GM12878 (cell line): ENCODE measurements at regions not wholly inside any gene's neighbourhood (a gene's known extent, or its start where the extent isn't known, plus 50 kb on each side); places are given as distances from the start of the nearest gene placed in this dataset.

Experiments used
- ATAC-seq: fragments of 200-7000 bp; cut with Tn5 transposase; 3 replicates; pipeline ENCODE4 v1.9.1; 2020; ENCODE audit warnings: mild to moderate bottlenecking, moderate library complexity
- BruUV-seq: library from RNA; stranded (reverse); fragments of 400-500 nt; replicated peaks from 2 replicates; lab custom pipeline; 2021; lab: Mats Ljungman, UMichigan
- CTCF ChIA-PET: fragments of 300-600 bp; sonication (Branson Sonifier 250); formaldehyde crosslinking; extraction: SDS; loops from one replicate; lab custom pipeline; 2021; ENCODE audit warnings: inconsistent platforms; lab: Yijun Ruan, JAX
- POLR2A ChIA-PET: fragments of 350-600 bp; formaldehyde crosslinking; extraction: SDS; loops from one replicate; lab custom pipeline; 2021; ENCODE audit warnings: inconsistent platforms; lab: Charles Lee
- RAD21 ChIA-PET: fragments of 300-600 bp; sonication (Branson Sonifier 250); formaldehyde crosslinking; loops from one replicate; lab custom pipeline; 2023; ENCODE audit warnings: antibody characterized with exemption; ENCODE audit not compliant: unreplicated experiment; lab: Charles Lee
- SMC1A ChIA-PET: fragments of 300-600 bp; sonication (Branson Sonifier 250); formaldehyde crosslinking; loops from one replicate; lab custom pipeline; 2023; ENCODE audit not compliant: unreplicated experiment, uncharacterized antibody; lab: Charles Lee
- DNase-seq: peaks from one replicate; pipeline ENCODE4 v3.0.0-alpha.2; 2011; ENCODE audit warnings: low read depth, low spot score
- FAIRE-seq: peaks from 3 replicates; lab custom pipeline; 2011; peaks lifted over from hg19 to GRCh38; lab: Jason Lieb, UNC
- H2AFZ ChIP-seq: 2 replicates; pipeline ENCODE4 v1.6.0; 2011; ENCODE audit warnings: low read depth, low read length, control low read depth; ENCODE audit not compliant: control insufficient read depth
- H3K27ac ChIP-seq: 2 replicates; pipeline ENCODE4 v1.5.1; 2011; ENCODE audit warnings: control low read depth; ENCODE audit not compliant: control insufficient read depth, insufficient read depth
- H3K27me3 ChIP-seq, 2 experiments: replicated peaks in 1 of 2; 2 replicates each; pipeline versions ENCODE4 v1.6.0 to v1.6.1; 2011; ENCODE audit warnings: low read length in 1 of 2; ENCODE audit not compliant: control insufficient read depth in 2 of 2, insufficient read depth in 2 of 2
- H3K36me3 ChIP-seq, 2 experiments: 2 replicates each; pipeline ENCODE4 v1.5.1; 2011; ENCODE audit warnings: low read length in 1 of 2; ENCODE audit not compliant: control insufficient read depth in 2 of 2, insufficient read depth in 2 of 2
- H3K4me1 ChIP-seq: 2 replicates; pipeline ENCODE4 v1.6.1; 2011; ENCODE audit warnings: mild to moderate bottlenecking, low read length, moderate library complexity, mixed read lengths; ENCODE audit not compliant: control insufficient read depth, insufficient read depth
- H3K4me2 ChIP-seq: 2 replicates; pipeline ENCODE4 v1.6.0; 2011; ENCODE audit warnings: control low read depth; ENCODE audit not compliant: control insufficient read depth, insufficient read depth
- H3K4me3 ChIP-seq: fragments of 200-600 bp; sonication (generic); 2 replicates; pipeline ENCODE4 v1.5.1; 2016
- H3K79me2 ChIP-seq: 2 replicates; pipeline ENCODE4 v1.6.0; 2011; ENCODE audit warnings: low read length; ENCODE audit not compliant: control insufficient read depth, insufficient read depth
- H3K9ac ChIP-seq: 2 replicates; pipeline ENCODE4 v1.8.0; 2011; ENCODE audit warnings: low read length, control low read depth, mixed read lengths; ENCODE audit not compliant: control insufficient read depth, insufficient read depth
- H3K9me3 ChIP-seq: replicated peaks from 3 replicates; pipeline ENCODE4 v1.5.1; 2011; ENCODE audit warnings: mild to moderate bottlenecking, low read length; ENCODE audit not compliant: control insufficient read depth, insufficient read depth
- H4K20me1 ChIP-seq: 2 replicates; pipeline ENCODE4 v1.6.0; 2011; ENCODE audit not compliant: control insufficient read depth, insufficient read depth
- BACH1 ChIP-seq: fragments of 450-650 bp; IDR thresholded peaks from 2 replicates; pipeline ENCODE4 v1.6.1; 2017; ENCODE audit warnings: mild to moderate bottlenecking, borderline replicate concordance
- BCL11A ChIP-seq: IDR thresholded peaks from 2 replicates; pipeline ENCODE4 v1.6.1; 2011; ENCODE audit warnings: low read depth, low read length
- BHLHE40 ChIP-seq, 2 experiments: fragments of 450-650 bp in 1 of 2; IDR thresholded peaks; 2 replicates each; pipeline ENCODE4 v1.6.1; 2011 to 2017; ENCODE audit warnings: low read depth in 2 of 2, borderline replicate concordance in 1 of 2, improper control_type of control experiment in 1 of 2, low read length in 1 of 2, mild to moderate bottlenecking in 1 of 2
- CBX5 ChIP-seq: sonication (generic); IDR thresholded peaks from 2 replicates; pipeline ENCODE4 v1.6.1; 2016; ENCODE audit warnings: low read depth, moderate library complexity, mild to moderate bottlenecking, inconsistent platforms
- CHD2 ChIP-seq: IDR thresholded peaks from 2 replicates; pipeline ENCODE4 v1.6.1; 2011; ENCODE audit warnings: low read depth, low read length, improper control_type of control experiment, borderline replicate concordance
- CHD4 ChIP-seq: fragments of 200-600 bp; sonication (generic); IDR thresholded peaks from 2 replicates; pipeline ENCODE4 v1.6.1; 2016; ENCODE audit warnings: mild to moderate bottlenecking
- CTCF ChIP-seq, 3 experiments: IDR thresholded peaks in 2 of 3; conservative IDR thresholded peaks in 1 of 3; 2 replicates each; pipeline ENCODE4 v1.5.1; 2011; ENCODE audit warnings: low read depth in 3 of 3, low read length in 3 of 3, mild to moderate bottlenecking in 3 of 3, control low read depth in 2 of 3, moderate library complexity in 2 of 3, inconsistent platforms in 1 of 3, mixed read lengths in 1 of 3; ENCODE audit not compliant: control insufficient read depth in 2 of 3, insufficient read depth in 1 of 3; ENCODE audit errors: extremely low read depth in 1 of 3
- ESRRA ChIP-seq: IDR thresholded peaks from 2 replicates; pipeline ENCODE4 v1.6.1; 2012; ENCODE audit warnings: mild to moderate bottlenecking, low read length, improper control_type of control experiment
- IRF4 ChIP-seq: IDR thresholded peaks from 2 replicates; pipeline ENCODE4 v1.6.1; 2011; ENCODE audit warnings: low read depth, low read length
- MTA2 ChIP-seq: fragments of 450-650 bp; IDR thresholded peaks from 2 replicates; pipeline ENCODE4 v1.6.1; 2016; ENCODE audit warnings: low read depth, mild to moderate bottlenecking, moderate library complexity
- RCOR1 ChIP-seq: conservative IDR thresholded peaks from 2 replicates; pipeline ENCODE4 v1.6.1; 2012; ENCODE audit warnings: low read depth, low read length, improper control_type of control experiment
- SPI1 ChIP-seq: IDR thresholded peaks from 2 replicates; pipeline ENCODE4 v1.6.1; 2011; ENCODE audit warnings: low read depth, mild to moderate bottlenecking, low read length, moderate library complexity, borderline replicate concordance; ENCODE audit not compliant: insufficient read depth
- TAF1 ChIP-seq: IDR thresholded peaks from 2 replicates; pipeline ENCODE4 v1.6.1; 2011; ENCODE audit warnings: mild to moderate bottlenecking, low read depth, low read length, borderline replicate concordance
- ZBTB11 ChIP-seq: fragments of 450-650 bp; formaldehyde crosslinking; IDR thresholded peaks from 2 replicates; pipeline ENCODE4 v1.5.0; 2022; ENCODE audit warnings: mild to moderate bottlenecking, missing genetic modification characterization
- ZNF622 ChIP-seq: fragments of 450-650 bp; IDR thresholded peaks from 2 replicates; pipeline ENCODE4 v1.6.1; 2017; ENCODE audit warnings: mild to moderate bottlenecking, inconsistent platforms
- WGBS: methylation state at CpG from one replicate; pipeline ENCODE4 v1.1.6; 2016; ENCODE audit warnings: low lambda C conversion rate; ENCODE audit not compliant: insufficient replicate concordance, insufficient coverage; ENCODE audit errors: missing lambda C conversion rate; 5-methylcytosine and 5-hydroxymethylcytosine counted together
- in situ Hi-C: fragments of 300-500 bp; cut with MboI; formaldehyde crosslinking; loops from 9 replicates; pipeline ENCODE4 v1.14.3; 2018; ENCODE audit warnings: mixed read lengths
- intact Hi-C: fragments of 100-400 bp; cut with micrococcal nuclease; formaldehyde crosslinking; loops from one replicate; pipeline ENCODE4 v1.14.2; 2022; ENCODE audit not compliant: unreplicated experiment

- in situ Hi-C loops, result no loop called here
- SMC1A ChIA-PET, result no interaction called here
- peaks cover 0 to 3% of the 10 kb centered on the region in 2 experiments; a peak in 1 of 4 replicates for H3K27me3 ChIP-seq
These were observed 72.0 kb upstream of the CDH5 start for GRCh38 chr16:66294507-66294906.

More at GRCh38 chr16:66294507-66294906, 72.0 kb upstream of the CDH5 start:
- no peaks in the 10 kb centered on the region for H3K79me2 ChIP-seq
- POLR2A ChIA-PET, result no interaction called here
- CTCF ChIA-PET, result no interaction called here
- BruUV-seq, result no TSS peak
- H3K4me3 ChIP-seq, result no peak overlapping the region
- H3K9me3 ChIP-seq, result no peaks in the 10 kb centered on the region
- no peak for ATAC-seq
- H3K27ac ChIP-seq, result no peak overlapping the region
- TF ChIP-seq BHLHE40 (IDR thresholded peaks at IDR 0.05; ENCODE audit: borderline replicate concordance in 1 of 2, low read depth in 2 of 2, low read length in 1 of 2) (no peak), CHD4 (no peak), ZBTB11 (no peak), CBX5 (no peak), ZNF622 (no peak), MTA2 (no peak), BCL11A (no peak), CTCF (IDR thresholded peaks at IDR 0.05 in 2 of 3, conservative IDR thresholded peaks at IDR 0.05 in 1 of 3; ENCODE audit: control insufficient read depth in 2 of 3, extremely low read depth in 1 of 3, insufficient read depth in 1 of 3, low read depth in 3 of 3, low read length in 3 of 3) (no peak), IRF4 (no peak), SPI1 (no peak), TAF1 (no peak), RCOR1 (no peak), ESRRA (no peak), BACH1 (no peak), CHD2 (no peak)
- TF ChIP-seq, all 136 proteins: peak for 0
- Histone ChIP-seq H2AFZ (no peak overlapping the region), H4K20me1 (no peaks in the 10 kb centered on the region; the same call in 1 of the 2 replicates), H3K36me3 (no peaks in the 10 kb centered on the region), H3K4me1 (no peaks in the 10 kb centered on the region), H3K4me2 (no peak overlapping the region), H3K9ac (no peak overlapping the region)
- FAIRE-seq, result no peak
- WGBS, result 20% methylated on average over 4 of the region's 4 CpGs
- intact Hi-C loops, result no loop called here
- DNase-seq, result no peak
- RAD21 ChIA-PET, result no interaction called here
